PC-9 (cell line): ENCODE measurements at regions not wholly inside any gene's neighbourhood (a gene's known extent, or its start where the extent isn't known, plus 50 kb on each side); places are given as distances from the start of the nearest gene placed in this dataset.

Experiments used
- CTCF ChIP-seq: fragments of 200-600 bp; sonication (generic); conservative IDR thresholded peaks from 2 replicates; pipeline ENCODE4 v1.6.1; 2017; ENCODE audit warnings: mixed run types, antibody characterized with exemption, mild to moderate bottlenecking, moderate library complexity
- EZH2 ChIP-seq: fragments of 200-600 bp; sonication (generic); IDR thresholded peaks from 2 replicates; pipeline ENCODE4 v1.8.0; 2017; ENCODE audit warnings: antibody characterized with exemption, low read depth

GRCh38 chr21:29235714-29236197, 63.0 kb upstream of the BACH1 start:
- TF ChIP-seq CTCF (no peak), EZH2 (no peak)
